Adrenal gland (tissue), 5 donors: ENCODE measurements at regions not wholly inside any gene's neighbourhood (a gene's known extent, or its start where the extent isn't known, plus 50 kb on each side); places are given as distances from the start of the nearest gene placed in this dataset.

Experiments used
- CTCF ChIP-seq, 6 experiments: fragments of 450-650 bp in 4 of 6; fragments of 200-600 bp in 2 of 6; sonication (generic) in 1 of 6; IDR thresholded peaks; 1 replicate in 5 of 6; 2 replicates in 1 of 6; pipeline versions ENCODE4 v1.5.1 to v1.8.0; 2016 to 2021; ENCODE audit warnings: antibody characterized with exemption in 6 of 6, mild to moderate bottlenecking in 2 of 6, moderate library complexity in 1 of 6
- POLR2A ChIP-seq, 2 donors: fragments of 450-650 bp; IDR thresholded peaks; one replicate each; pipeline ENCODE4 v1.6.1; 2017; ENCODE audit warnings: antibody characterized with exemption in 2 of 2, mild to moderate bottlenecking in 2 of 2, moderate library complexity in 1 of 2
- donor health status: DM: no; HTN: no; CAD: no.

DNA sequence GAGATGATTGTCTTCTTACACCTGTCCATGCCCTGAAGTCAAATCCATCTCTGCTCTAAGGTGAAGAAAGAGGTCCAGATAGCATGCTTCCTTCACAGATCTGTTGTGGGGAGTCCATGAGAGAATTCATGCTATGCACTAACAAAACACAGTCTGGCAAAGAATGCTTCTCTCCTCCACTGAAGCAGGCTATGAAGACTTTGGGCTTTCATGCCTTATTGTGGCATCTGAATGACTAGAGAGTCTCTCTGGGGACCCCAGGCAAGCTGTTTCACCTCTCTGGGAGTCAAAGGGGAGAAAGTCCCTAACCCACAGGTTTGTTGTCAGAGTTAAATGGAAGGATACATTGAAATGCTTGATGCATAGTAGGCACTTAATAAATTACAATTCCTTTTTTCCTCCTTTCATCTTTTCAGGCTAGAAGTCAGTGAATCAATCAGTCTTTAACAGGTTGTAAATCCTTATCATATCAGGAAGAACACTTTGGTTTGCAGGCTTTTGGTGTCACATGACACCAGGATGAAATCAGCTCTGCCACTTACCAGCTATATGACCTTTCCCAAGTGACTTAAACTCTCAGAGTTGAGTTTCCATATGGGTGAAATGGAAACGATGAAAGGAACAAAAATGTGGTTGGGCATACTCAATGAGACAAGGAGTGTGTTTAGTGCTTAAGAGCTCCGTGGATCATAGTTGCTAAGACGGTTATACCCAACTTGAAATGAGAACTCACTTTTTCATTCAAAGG is 200.1 kb upstream of the DAB1 start:
- TF ChIP-seq CTCF (IDR thresholded peaks at IDR 0.05) (no peak), POLR2A (IDR thresholded peaks at IDR 0.05) (no peak)
